ENCODE measurements at regions not wholly inside any gene's neighbourhood (a gene's known extent, or its start where the extent isn't known, plus 50 kb on each side); places are given as distances from the start of the nearest gene placed in this dataset.

- H3K27ac ChIP-seq = no peak overlapping the region
- no peak overlapping the region for H3K4me3 ChIP-seq
- TF ChIP-seq POLR2A (IDR thresholded peaks at IDR 0.05) (no peak), CTCF (IDR thresholded peaks at IDR 0.05) (no peak), POLR2AphosphoS5 (IDR thresholded peaks at IDR 0.05; ENCODE audit: insufficient read depth in 1 of 2, low read depth in 1 of 2) (no peak)
- intact Hi-C loops (cut with DNase I) = no loop called here
- H3K4me1 ChIP-seq = no peaks in the 10 kb centered on the region
- H3K27me3 ChIP-seq = no peaks in the 10 kb centered on the region
- no peak for DNase-seq (ENCODE audit: extremely low spot score in 2 of 2)
- H3K9me3 ChIP-seq = no peaks in the 10 kb centered on the region
- no peaks in the 10 kb centered on the region for H3K36me3 ChIP-seq
Measured at GRCh38 chr12:34341362-34341733, 319.1 kb downstream of the ALG10 start.

GRCh38 chr12:34342048-34342447 is 319.8 kb downstream of the ALG10 start:
- intact Hi-C loops (cut with DNase I) = no loop called here
- Histone ChIP-seq H3K4me1 (no peaks in the 10 kb centered on the region), H3K9me3 (no peaks in the 10 kb centered on the region), H3K4me3 (no peak overlapping the region), H3K27me3 (no peaks in the 10 kb centered on the region), H3K36me3 (no peaks in the 10 kb centered on the region), H3K27ac (no peak overlapping the region)
- no peak for DNase-seq (ENCODE audit: extremely low spot score in 2 of 2)
- TF ChIP-seq CTCF (IDR thresholded peaks at IDR 0.05) (no peak), POLR2A (IDR thresholded peaks at IDR 0.05) (no peak), POLR2AphosphoS5 (IDR thresholded peaks at IDR 0.05; ENCODE audit: insufficient read depth in 1 of 2, low read depth in 1 of 2) (no peak)

GRCh38 chr12:34343345-34343744 is 321.0 kb downstream of the ALG10 start:
- Histone ChIP-seq H3K4me3 (no peak overlapping the region), H3K27ac (no peak overlapping the region), H3K36me3 (no peaks in the 10 kb centered on the region), H3K9me3 (peaks cover 7% of the 10 kb centered on the region), H3K27me3 (no peaks in the 10 kb centered on the region), H3K4me1 (no peaks in the 10 kb centered on the region)
- DNase-seq (ENCODE audit: extremely low spot score in 2 of 2) = no peak
- intact Hi-C loops (cut with DNase I) = no loop called here
- TF ChIP-seq CTCF (IDR thresholded peaks at IDR 0.05) = no peak
- no peak for TF ChIP-seq POLR2A (IDR thresholded peaks at IDR 0.05)
- TF ChIP-seq POLR2AphosphoS5 (IDR thresholded peaks at IDR 0.05; ENCODE audit: insufficient read depth in 1 of 2, low read depth in 1 of 2) = no peak

- H3K4me1 ChIP-seq = no peaks in the 10 kb centered on the region
- intact Hi-C loops (cut with DNase I) = no loop called here
Measured at GRCh38 chr12:34343766-34344165, 321.5 kb downstream of the ALG10 start.

More at GRCh38 chr12:34343766-34344165, 321.5 kb downstream of the ALG10 start:
- no peak overlapping the region for H3K27ac ChIP-seq
- peaks cover 7% of the 10 kb centered on the region for H3K9me3 ChIP-seq
- no peak for TF ChIP-seq CTCF (IDR thresholded peaks at IDR 0.05)
- H3K27me3 ChIP-seq = no peaks in the 10 kb centered on the region
- DNase-seq (ENCODE audit: extremely low spot score in 2 of 2) = no peak
- H3K36me3 ChIP-seq = no peaks in the 10 kb centered on the region
- no peak overlapping the region for H3K4me3 ChIP-seq

All from vagina (tissue), 2 donors.